ENCODE measurements at regions not wholly inside any gene's neighbourhood (a gene's known extent, or its start where the extent isn't known, plus 50 kb on each side); places are given as distances from the start of the nearest gene placed in this dataset.

DNA sequence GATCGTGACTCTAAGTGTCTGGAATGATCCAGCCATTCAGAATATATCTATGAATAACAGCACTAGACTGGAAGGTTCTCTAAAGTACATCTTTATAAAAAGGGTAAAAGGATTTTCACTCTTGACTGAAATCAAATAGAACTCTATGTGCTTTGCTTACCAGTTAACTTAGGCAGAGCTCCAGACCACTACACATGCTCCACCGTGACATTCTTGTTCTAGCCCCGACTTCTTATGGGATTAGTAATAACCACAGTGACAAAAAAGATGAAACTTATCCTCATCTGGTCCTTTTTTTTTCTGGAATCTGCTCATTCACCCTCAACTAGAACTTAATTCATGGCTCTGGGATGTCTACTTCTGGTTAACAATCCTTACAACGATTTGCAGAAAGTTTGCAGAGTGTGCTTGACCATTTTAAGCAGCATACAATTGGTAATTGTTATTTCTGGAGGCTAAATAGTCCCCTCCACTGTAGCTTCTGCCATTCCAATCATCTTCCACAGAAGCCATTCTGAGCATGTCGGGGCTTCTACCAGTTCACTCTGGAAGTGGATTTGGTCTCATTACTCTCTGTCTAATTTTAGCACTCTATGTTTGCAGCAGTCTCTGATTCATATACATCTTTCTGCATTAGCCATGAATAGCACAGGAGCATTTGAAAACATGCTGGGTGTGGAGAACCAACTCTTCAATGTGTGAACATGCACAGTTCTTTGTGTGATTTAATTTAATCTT, 163.7 kb upstream of the CDC14C start:
- intact Hi-C loops (cut with micrococcal nuclease; ENCODE audit: unreplicated experiment) = no loop called here
- CTCF ChIA-PET = no interaction called here

DNA sequence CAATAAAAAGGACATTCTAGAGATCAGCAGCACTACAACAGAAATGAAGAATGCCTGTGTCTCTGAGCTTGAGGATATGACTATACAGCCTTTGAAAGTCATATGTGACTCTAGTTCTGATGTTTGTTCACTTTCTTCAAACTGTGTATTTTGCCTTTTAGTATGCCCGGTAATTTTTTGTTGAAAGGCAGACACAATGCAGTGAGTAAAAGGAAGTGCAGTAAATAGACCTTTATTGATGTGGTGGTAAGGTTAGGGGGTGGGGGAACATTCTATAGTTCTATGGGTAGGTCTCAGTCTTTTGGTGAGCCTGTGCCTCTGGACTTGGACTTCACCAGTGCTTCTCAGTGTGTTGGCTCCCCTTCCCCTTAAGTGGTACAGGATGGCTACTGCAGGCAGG, 143.5 kb upstream of the CDC14C start:
- no TSS peak for BruUV-seq (replicated peaks)
- intact Hi-C loops (cut with micrococcal nuclease; ENCODE audit: unreplicated experiment) = no loop called here

More for the DNA sequence above, 163.7 kb upstream of the CDC14C start:
- no peak overlapping the region for H3K27ac ChIP-seq (ENCODE audit: low read depth, low read length, poor library complexity, severe bottlenecking)
- POLR2A ChIA-PET (ENCODE audit: low non-redundant PET) = no interaction called here
- no peak for TF ChIP-seq EZH2 (IDR thresholded peaks at IDR 0.05; ENCODE audit: borderline replicate concordance, low read depth, low read length, poor library complexity, severe bottlenecking)
- TF ChIP-seq, protein P1, sequence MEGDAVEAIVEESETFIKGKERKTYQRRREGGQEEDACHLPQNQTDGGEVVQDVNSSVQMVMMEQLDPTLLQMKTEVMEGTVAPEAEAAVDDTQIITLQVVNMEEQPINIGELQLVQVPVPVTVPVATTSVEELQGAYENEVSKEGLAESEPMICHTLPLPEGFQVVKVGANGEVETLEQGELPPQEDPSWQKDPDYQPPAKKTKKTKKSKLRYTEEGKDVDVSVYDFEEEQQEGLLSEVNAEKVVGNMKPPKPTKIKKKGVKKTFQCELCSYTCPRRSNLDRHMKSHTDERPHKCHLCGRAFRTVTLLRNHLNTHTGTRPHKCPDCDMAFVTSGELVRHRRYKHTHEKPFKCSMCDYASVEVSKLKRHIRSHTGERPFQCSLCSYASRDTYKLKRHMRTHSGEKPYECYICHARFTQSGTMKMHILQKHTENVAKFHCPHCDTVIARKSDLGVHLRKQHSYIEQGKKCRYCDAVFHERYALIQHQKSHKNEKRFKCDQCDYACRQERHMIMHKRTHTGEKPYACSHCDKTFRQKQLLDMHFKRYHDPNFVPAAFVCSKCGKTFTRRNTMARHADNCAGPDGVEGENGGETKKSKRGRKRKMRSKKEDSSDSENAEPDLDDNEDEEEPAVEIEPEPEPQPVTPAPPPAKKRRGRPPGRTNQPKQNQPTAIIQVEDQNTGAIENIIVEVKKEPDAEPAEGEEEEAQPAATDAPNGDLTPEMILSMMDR (conservative IDR thresholded peaks at IDR 0.05; ENCODE audit: low read depth, low read length) = no peak
- no peaks in the 10 kb centered on the region for H3K27me3 ChIP-seq (replicated peaks; ENCODE audit: insufficient read depth, low read depth, low read length, poor library complexity)
- no TSS peak for BruUV-seq (replicated peaks)
- no peaks in the 10 kb centered on the region for H3K9me3 ChIP-seq (ENCODE audit: low read depth, low read length, poor library complexity, severe bottlenecking)
- DNase-seq (ENCODE audit: low spot score) = no peak
- H3K36me3 ChIP-seq (ENCODE audit: insufficient read depth, low read length, poor library complexity, severe bottlenecking) = no peaks in the 10 kb centered on the region
- no peaks in the 10 kb centered on the region for H3K4me1 ChIP-seq (ENCODE audit: insufficient read depth, low read length, poor library complexity, severe bottlenecking)
- no peak overlapping the region for H3K4me3 ChIP-seq (ENCODE audit: low read depth, low read length, poor library complexity, severe bottlenecking)

DNA sequence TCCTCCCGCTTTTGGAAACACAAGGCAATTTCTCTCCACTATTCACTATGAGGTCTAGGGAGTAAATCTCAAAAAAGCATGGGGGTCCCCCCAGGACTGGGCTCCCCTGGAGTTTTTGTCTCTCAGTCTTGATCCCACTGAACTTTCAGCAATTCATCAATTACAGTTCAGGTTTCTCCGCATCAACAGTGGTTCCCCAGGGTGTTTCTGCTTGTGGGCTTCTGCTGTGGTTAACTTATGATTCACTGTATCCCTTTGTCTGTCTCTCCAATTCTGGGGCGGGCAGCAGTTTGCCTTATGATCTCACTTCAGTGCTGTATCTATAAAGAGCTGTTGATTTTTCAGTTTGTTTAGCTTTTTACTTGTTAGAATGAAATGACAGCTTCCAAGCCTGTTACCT, 142.6 kb upstream of the CDC14C start:
- intact Hi-C loops (cut with micrococcal nuclease; ENCODE audit: unreplicated experiment) = no loop called here
- TF ChIP-seq, protein P1 (conservative IDR thresholded peaks at IDR 0.05; ENCODE audit: low read depth, low read length) = no peak
- TF ChIP-seq EZH2 (IDR thresholded peaks at IDR 0.05; ENCODE audit: borderline replicate concordance, low read depth, low read length, poor library complexity, severe bottlenecking) = no peak
- no peaks in the 10 kb centered on the region for H3K9me3 ChIP-seq (ENCODE audit: low read depth, low read length, poor library complexity, severe bottlenecking)
- no peaks in the 10 kb centered on the region for H3K36me3 ChIP-seq (ENCODE audit: insufficient read depth, low read length, poor library complexity, severe bottlenecking)
- DNase-seq (ENCODE audit: low spot score) = no peak
- BruUV-seq (replicated peaks) = no TSS peak
- no peak overlapping the region for H3K4me3 ChIP-seq (ENCODE audit: low read depth, low read length, poor library complexity, severe bottlenecking)
- H3K27me3 ChIP-seq (replicated peaks; ENCODE audit: insufficient read depth, low read depth, low read length, poor library complexity) = no peaks in the 10 kb centered on the region
- no peak overlapping the region for H3K27ac ChIP-seq (ENCODE audit: low read depth, low read length, poor library complexity, severe bottlenecking)
- ChIA-PET POLR2A (ENCODE audit: low non-redundant PET) (no interaction called here), CTCF (no interaction called here)
- H3K4me1 ChIP-seq (ENCODE audit: insufficient read depth, low read length, poor library complexity, severe bottlenecking) = no peaks in the 10 kb centered on the region

More for the DNA sequence above, 143.5 kb upstream of the CDC14C start:
- Histone ChIP-seq H3K27me3 (replicated peaks; ENCODE audit: insufficient read depth, low read depth, low read length, poor library complexity) (no peaks in the 10 kb centered on the region), H3K27ac (ENCODE audit: low read depth, low read length, poor library complexity, severe bottlenecking) (no peak overlapping the region), H3K36me3 (ENCODE audit: insufficient read depth, low read length, poor library complexity, severe bottlenecking) (no peaks in the 10 kb centered on the region), H3K4me1 (ENCODE audit: insufficient read depth, low read length, poor library complexity, severe bottlenecking) (no peaks in the 10 kb centered on the region), H3K9me3 (ENCODE audit: low read depth, low read length, poor library complexity, severe bottlenecking) (no peaks in the 10 kb centered on the region), H3K4me3 (ENCODE audit: low read depth, low read length, poor library complexity, severe bottlenecking) (no peak overlapping the region)
- ChIA-PET CTCF (no interaction called here), POLR2A (ENCODE audit: low non-redundant PET) (no interaction called here)
- TF ChIP-seq, protein P1 (conservative IDR thresholded peaks at IDR 0.05; ENCODE audit: low read depth, low read length) = no peak
- no peak for TF ChIP-seq EZH2 (IDR thresholded peaks at IDR 0.05; ENCODE audit: borderline replicate concordance, low read depth, low read length, poor library complexity, severe bottlenecking)
- DNase-seq (ENCODE audit: low spot score) = no peak
